ENCODE measurements at regions not wholly inside any gene's neighbourhood (a gene's known extent, or its start where the extent isn't known, plus 50 kb on each side); places are given as distances from the start of the nearest gene placed in this dataset.

DNA sequence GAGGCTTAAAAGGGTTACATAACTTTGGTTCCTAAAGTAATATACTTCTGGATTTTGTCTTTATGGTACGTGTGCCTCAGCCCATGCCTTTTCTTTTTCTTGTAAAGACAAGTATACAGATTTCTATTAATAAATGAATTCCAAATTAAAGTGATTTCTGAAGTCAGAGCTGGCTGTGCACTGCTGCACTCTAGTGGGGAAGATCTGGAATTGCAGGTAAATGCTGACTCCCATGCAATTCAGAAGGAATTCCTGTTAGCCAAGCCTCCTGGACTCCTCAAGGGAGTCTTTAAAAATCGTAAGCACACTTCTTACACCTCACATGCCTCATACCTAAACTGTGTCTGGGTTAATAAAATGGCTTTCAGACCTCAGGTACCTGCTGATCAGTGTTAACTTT lies 118.4 kb upstream of the SLC7A1 start:
- peak; percentile 22 for DNase-seq (ENCODE audit: low spot score)

DNA sequence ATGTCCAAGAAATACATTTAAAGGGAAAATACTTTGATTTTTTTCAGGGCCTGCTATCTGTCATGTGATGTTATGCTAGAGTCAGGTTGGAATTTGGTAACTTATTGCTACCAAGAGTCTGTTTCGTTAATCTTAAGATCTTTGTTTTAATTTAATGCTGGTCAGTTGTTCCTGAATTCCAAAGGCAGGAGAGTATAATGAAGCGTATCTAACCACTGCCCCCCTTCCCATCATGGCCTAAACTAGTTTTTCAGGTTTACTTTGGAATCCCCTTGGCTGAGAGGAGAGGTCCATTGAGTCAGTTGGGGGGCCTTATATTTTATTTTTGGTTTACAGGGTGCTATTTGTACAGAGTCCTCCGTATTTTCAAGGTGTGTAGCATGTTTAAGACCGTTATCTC lies 116.3 kb upstream of the SLC7A1 start:
- peak; percentile 6 for DNase-seq (ENCODE audit: low spot score)

DNA sequence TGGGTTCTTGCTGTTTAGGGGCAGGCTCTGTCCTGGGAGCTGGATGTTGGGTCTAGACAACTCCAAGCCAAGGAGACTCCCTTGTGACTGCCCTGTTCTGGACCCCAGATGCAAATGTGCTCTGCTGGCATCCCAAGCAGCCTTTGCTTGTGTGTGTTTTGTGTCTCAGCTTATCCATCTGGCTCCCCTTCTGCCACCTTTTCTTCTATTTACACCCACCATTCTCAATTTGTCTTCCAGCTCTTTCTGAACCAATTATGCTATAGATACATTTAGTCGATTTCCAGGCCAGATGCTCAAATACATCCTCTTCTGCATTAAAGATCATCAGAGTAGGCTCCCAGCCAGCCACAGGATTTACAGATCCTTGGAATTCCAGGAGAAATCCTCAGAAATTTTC lies 115.0 kb upstream of the SLC7A1 start:
- no peak for DNase-seq (ENCODE audit: low spot score)

DNA sequence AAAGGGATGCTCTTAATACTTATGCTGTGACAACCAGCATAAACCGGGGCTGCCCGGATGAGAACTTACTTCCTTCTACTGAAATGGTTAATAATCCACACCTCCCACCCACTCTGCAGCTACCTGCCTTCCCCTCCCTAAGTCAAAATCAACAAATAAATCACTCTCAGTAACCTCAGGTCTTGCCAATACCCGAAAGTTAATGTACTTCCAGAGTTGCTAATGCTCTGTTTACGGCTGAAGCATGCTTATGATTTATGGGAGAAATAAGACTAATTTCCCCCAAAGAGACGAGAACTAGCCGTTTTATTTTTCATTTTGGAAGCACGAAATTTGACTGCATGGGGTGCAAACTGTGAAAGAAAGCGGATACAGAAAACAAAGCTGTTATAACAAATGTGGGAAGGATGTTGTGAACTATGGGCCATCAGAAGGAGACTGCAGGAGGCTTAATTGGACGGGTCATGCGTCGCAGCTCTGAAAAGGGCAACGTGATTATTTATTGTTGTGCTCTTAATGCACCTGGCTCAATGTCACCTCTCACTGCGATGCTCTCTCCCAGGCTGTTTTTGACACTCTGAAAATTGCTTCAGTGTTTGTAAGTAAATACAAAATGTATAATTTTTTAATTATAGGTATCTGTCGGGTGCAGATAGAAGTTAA lies 114.0 kb upstream of the SLC7A1 start:
- DNase-seq (ENCODE audit: low spot score): peak; percentile 6

DNA sequence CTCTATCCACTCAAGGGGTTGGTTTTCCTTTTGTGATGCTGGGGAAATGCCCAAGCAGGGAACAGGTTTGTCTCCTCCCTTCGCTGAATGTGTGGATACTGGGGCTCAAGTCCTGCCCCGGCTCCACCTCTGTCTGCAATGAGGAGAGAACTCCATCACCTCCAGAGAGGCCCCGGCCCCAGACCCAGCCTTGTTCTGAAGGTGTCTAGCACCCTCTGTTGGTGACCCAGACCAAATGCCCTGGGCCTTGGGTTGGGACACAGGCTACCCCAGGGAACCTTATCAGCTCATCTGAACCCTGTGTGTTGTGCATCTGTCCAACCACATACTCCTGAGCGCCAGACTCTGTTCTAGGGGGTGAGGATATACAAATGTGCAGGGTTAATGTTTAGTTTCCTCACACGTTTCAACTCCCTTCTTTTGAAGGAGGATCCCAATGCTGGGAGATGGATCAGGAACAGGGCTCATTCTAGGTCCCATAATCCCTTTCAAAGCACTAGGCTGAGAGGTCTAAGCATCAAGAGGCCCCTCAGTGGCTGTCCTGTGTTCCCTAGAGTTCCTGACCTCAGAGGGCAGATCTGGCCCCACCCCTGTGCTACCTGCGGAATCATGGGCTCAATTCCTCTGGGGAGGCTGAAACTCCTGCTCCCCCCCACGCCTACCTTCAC lies 112.5 kb upstream of the SLC7A1 start:
- peak; percentile 55 for DNase-seq (ENCODE audit: low spot score)

DNA sequence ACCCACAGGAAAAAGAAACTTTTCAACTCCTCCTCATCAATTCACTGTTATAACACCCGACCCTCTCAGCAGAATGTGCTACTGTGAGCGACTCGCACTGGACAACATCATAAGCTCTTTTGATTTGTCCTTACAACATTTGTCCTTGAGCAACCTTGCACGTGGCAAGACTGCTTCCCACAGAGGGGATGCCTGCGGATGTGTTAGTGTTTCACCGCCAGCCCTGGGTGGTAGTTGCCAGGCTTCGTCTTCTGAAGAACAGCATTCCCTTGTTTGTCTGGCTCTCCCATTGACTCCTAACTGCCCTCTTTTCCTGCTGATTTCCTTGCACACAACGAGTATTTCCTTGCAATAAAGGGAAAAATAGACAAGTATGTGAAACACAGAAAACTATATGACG lies 111.4 kb upstream of the SLC7A1 start:
- DNase-seq (ENCODE audit: low spot score): no peak

DNA sequence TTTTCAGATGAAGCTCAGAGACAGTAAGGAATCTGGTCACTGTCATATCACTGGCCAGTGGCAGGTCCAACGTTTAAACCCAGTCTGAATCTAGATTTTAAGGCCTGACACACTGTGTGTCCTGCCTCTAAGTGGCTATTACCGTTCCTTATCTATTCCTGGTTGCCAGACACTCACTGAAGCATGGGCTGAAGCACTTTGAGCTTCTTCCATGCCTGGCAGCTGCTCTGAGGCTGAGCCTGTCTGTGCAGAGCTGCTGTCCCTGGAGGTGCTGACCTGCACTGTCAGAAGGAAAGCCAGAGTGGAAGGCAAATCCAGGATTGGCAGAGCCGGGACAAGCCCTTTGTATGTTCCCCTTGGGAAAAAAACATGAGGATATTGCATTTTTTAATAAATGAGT lies 109.2 kb upstream of the SLC7A1 start:
- no peak for DNase-seq (ENCODE audit: low spot score)

DNA sequence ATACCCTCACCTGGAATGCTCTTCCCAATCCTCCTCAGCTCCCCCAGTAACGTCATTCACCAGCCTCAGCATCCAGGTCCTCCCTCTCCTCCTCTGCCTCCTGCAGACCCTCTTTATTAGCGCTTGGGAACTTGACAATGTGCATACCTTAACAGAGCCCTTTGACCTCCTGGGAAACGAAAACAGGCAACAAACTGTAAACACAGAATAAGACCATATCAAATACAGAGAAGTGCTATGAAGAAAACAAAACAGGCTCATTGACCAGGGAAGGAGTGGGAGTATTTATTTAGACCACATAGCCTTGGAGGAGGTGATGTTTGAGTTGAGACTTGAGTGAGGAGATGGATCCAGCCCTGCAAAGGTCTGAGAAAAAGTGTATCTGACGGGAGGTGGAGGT lies 107.9 kb upstream of the SLC7A1 start:
- DNase-seq (ENCODE audit: low spot score): no peak

DNA sequence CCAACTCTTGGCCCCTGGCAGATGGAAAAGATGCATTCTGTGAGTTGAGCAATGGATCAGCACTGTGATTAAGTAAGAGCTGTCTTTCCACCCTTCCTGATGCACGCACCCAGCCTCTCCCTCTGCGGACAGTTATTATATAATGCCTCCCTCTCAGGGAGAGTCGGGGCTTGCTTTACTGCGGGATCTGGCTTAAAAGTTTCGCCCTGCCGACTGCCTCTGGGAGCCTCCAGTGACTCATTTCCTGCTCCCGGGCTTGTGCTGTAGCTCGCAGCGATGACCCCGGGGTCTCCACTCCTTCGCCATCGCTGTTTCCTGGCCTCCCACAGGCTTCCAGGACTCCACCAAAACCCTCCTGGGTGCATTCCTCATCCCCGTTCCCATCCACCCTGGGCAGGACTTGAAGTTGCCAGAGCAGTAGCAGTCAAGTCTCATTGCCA lies 107.4 kb upstream of the SLC7A1 start:
- no peak for DNase-seq (ENCODE audit: low spot score)

DNA sequence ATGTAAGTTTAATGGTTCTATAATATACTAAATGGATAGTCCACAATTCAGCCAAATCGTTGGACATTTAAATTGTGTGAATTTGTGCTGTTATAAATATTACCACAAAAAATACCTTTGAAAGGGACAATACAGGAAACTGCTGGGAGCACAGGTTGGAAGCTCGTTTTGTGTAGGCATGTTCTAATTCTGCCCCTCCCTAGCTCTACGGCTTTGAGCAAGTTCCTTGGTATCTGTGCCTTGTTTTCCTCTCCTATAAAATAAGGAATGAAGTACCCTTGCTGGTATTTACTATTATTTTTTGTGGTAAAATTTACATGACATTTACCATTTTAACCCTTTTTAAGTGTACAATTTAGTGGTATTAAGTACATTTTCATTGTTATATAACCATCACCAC lies 102.6 kb upstream of the SLC7A1 start:
- DNase-seq (ENCODE audit: low spot score): no peak

DNA sequence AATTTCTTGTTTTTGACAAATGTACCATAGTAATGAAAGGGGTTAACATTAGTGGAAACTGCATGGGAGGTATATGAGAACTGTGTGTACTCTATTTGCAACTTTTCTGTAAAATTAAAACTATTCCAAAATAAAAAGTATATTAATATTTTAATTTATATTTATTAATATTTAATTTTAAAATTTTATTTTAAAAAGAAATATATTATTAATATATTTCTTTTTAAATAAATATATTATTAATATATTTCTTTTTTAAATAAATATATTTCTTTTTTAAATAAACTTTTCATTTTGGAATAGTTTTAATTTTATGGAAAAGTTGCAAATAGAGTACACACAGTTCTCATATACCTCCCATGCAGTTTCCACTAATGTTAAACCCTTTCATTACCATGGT lies 101.1 kb upstream of the SLC7A1 start:
- DNase-seq (ENCODE audit: low spot score): no peak

DNA sequence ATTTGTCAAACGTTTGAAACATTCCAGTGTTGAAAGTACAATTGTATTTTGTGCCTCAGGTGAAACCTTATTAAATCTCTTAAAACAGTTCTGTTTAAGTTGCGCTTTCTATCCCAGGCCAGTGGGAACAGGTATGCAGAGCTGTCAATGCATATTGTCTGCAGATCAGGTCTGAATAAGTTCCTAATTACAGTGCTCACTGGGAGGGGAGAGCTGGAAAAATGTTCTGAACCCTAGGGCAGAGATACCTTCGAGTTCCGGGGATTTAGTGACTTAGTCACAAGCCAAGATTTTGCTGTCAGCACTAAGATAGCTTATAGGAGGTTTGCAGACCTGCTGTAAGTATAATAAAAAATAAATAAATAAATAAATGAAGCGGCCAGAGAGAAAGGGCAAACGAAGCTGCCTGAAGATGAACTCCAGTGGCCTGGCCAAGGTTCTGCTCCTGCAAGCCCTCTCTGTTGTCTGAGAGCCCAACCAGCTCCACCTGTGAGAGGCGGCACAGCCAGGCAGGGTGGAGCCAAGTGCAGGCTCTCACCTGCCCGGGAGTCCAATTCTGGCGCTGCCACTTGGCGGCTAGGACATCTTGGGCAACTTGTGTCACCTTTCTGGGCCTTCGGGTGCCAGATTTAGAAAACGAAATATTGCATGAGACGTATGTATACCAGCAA lies 97.9 kb upstream of the SLC7A1 start:
- DNase-seq (ENCODE audit: low spot score): no peak

DNA sequence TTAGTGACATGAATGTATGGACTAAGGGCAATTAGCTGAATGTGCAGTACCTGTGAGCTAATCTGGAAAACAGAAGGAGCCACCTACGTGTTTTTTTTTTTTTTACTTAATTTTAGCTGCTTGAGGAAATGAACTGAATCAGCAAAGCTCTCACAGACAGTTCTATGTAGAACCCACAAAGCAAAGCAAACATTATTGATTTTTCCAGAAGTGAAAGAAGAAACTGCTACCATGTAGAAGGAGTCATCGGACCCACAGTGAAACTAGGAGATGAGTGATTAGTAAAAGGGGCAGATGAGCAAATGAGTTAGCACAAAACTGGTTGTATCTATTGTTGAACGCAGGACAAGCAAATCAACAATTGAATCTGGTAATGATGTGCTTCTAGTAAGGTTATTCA lies 94.1 kb upstream of the SLC7A1 start:
- DNase-seq (ENCODE audit: low spot score): no peak

DNA sequence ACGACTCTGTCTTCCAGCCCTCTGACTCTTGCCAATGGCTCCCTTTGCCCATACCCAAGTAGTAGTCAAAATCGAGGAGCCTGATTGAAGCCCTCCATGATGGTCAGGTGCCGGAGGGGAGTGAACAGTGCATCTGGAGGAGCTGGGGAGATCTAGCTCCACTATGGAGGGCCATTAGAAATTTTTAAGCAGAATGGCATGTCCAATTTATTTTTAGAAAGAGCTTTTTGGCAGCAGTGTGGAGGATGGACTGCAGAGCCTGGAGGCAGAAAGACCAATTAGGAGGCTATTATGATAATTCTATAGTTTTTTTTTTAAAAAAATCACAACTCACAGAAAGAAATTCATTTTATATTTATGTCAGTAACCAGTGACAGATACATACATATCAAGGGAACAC lies 92.7 kb upstream of the SLC7A1 start:
- DNase-seq (ENCODE audit: low spot score): no peak

DNA sequence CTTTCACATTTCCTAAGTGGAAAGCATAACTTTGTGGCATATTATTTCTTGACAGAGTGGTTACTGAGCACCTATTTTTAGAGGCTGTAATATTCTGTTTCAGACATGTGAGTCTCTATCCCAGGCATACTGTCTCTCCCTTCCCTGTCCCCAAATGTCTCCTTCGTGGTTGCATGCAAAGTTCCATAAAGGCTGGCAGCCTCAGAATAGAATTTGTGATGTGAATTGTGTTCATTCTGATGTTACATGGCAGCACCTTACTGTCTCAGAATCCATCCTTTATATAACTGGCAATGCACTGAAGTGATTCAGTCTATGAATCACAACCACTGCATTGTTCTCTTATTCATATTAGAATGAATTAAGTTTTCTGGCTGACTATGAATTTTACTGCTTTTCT lies 89.0 kb upstream of the SLC7A1 start:
- DNase-seq (ENCODE audit: low spot score): peak; percentile 37

DNA sequence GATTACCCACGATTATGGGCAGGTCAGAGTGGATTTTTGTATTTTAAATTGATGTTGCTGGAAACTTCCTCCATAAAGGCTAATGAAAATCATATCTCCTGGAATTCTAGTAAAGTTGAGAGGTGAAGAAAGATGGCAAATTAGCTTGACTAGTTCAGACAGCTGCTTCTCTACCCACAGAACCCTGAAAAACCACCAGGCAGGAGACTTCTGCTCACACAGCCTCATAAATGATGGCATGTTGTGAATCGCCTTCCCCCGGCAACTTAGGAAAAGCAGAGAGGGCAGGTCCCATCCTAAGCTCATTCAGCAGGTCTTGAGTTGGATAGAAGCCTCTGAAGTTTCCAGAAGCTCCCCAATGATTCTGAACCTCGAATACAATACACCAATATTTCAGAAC lies 87.6 kb upstream of the SLC7A1 start:
- no peak for DNase-seq (ENCODE audit: low spot score)

DNA sequence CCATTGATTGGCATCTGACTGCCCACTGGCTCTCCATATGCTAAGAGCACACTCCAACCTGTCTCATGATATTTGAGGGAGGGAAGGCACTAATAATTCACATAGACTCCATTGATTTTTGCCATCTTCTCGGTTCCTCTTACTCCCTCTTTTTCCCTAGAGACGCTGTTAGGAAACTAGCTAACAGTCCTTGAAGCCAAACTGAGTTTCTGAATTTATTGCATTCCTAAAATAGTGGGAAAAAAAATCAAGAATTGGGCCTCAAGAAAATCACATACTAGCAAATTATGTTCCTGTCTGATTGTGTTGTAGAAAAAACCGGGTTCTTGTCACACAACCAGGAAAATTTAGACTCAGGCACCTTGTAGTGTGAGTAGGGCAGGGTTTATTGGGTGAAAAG lies 86.4 kb upstream of the SLC7A1 start:
- DNase-seq (ENCODE audit: low spot score): no peak

DNA sequence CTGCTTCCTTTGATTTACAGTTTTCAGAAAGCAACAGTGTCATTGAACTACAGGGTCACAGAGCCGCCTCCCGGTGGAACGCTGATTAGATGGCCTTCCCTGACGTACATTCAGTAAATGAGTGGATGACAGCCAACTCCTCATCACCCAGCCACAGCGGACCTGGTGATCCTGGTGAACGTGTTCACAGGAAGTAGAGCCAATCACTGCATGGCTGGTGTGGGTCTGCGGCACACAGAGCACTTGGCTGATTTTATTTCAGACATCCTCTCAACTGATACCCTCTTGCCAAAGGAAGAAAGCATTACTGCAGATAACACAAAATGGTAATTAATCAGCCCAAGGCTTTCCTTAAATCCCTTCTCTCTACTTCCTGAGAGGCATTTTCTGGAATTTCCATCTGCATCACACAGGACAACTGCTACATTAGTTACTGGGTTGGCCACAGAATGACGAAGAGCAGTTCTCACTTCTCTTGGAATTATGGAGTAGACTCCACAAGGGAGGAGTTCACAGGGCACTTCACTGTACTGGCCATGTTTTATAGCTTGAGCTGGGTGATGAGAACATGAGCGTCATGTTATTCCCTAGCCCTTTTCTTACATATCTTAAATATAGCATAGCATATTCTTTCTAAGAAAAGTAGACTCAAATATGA lies 84.0 kb upstream of the SLC7A1 start:
- peak; percentile 11 for DNase-seq (ENCODE audit: low spot score)

DNA sequence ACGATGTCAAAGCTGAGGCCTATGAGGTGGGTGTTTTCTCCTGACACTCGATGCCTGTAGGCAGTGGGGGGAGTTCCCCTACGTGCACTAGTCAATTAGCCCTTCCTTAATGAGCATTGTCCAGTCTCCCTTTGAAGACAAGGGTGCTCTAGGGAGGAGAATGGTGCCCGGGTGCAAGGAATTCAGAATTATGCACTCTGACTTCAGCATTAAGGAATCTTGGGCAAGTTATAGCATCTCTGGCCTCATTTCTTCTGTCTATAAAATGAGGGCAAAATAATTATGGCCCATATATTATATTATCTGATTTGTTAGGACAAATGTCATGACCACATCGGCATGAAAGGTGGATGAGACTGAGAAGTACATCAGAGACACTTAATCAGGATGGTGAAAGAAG lies 82.1 kb upstream of the SLC7A1 start:
- DNase-seq (ENCODE audit: low spot score): no peak

DNA sequence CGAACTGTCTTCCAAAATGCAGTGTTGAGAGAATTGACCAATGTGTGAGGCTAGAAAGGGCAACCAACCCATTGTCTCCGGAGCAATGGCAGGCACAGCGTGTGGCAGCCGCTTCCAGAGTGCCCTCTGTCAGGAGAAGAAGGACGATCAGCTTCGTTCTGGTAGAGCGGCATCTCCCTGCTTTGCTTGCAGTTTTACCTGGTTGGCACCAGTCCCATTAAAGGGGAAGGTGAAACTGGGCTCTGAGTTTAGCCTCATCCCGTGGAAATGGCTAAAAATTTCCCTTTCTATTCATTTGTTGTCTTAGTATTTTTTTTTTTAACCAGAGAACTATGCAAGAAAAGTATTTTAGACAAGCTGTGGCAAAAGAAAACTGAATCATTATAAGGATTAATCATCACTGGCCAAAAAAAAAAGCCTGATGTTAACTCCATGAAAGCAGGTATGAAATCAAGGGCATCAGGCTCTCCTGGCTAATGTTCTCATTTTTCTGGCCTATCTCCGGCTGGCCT lies 81.5 kb upstream of the SLC7A1 start:
- peak; percentile 73 for DNase-seq (ENCODE audit: low spot score)

DNA sequence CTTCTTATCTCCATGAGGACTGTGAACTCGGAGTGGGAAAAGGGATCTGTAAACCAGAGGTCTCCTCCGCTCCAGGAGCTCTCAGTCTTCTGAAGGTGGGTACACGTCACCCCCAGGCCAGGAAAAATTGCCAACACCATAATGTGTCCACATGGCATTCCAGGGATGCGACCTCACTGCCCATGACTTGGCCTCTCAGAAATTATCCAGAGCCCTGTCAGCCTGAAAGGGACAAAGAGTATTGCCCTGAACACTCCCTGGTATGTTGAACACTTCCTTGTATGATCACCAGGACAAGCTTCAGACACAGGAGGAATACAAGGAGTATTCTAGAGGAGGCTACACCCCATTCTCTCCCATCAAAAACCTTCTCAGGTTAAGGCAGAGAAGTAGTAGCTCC lies 81.0 kb upstream of the SLC7A1 start:
- DNase-seq (ENCODE audit: low spot score): peak; percentile 92

DNA sequence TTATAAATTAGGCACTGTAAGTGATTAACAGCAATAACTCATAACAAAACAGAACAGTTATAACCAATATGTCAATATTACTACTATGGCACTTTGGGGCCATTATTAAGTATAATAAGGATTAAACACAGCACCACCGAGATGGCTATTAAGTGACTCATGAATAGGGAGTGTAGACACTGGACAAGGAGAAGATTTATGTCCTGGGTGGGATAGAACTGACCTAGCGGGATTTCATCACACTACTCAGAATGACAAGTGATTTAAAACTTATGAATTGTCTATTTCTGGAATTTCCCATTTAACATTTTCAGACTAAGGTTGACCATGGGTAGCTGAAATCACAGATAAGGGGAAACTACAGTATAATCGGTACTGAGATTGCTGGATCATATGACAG lies 79.0 kb upstream of the SLC7A1 start:
- peak; percentile 24 for DNase-seq (ENCODE audit: low spot score)

DNA sequence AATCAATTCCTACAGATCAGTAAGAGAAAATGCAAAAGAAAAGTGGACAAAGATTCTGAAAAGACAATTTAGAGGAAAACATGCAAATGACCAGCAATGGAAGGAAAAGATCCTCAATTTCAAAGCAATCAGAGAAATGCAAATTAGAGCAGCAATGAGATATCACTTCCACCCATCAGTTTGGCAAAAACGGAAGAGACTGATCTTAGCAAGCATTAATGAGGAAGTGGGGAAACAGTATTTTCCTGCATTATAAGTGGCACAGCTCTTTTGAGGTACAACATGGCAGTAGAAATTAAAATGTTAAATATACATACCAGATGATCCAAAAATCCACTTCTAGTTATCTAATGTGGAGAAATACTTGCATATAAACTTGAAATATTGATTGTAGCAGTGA lies 69.1 kb upstream of the SLC7A1 start:
- DNase-seq (ENCODE audit: low spot score): no peak

Measured in kidney tubule cell (primary cell).